Left ventricle myocardium superior (tissue), 1 donor: ENCODE measurements at regions not wholly inside any gene's neighbourhood (a gene's known extent, or its start where the extent isn't known, plus 50 kb on each side); places are given as distances from the start of the nearest gene placed in this dataset.
A peak's percentile ranks its signal among the peaks of the same experiment; 100 is the strongest.
"Not testable (repeated sequence)": the region's sequence is repeated elsewhere in the genome, so short reads cannot be mapped to it uniquely, and the experiment has no call there.

Experiments used
- ATAC-seq: fragments of 200-7000 bp; cut with Tn5 transposase; one replicate; pipeline ENCODE4 v1.9.1; 2020; ENCODE audit warnings: mild to moderate bottlenecking, moderate library complexity
- DNase-seq: peaks from one replicate; pipeline ENCODE4 v3.0.0-alpha.2; 2020
- intact Hi-C: fragments of 100-400 bp; cut with micrococcal nuclease; formaldehyde crosslinking; loops from one replicate; pipeline ENCODE4 v1.11.0; 2022
- donor health status: DM: no; HTN: yes; CAD: no; lungs with severe emphysema.

- ATAC-seq, DNase-seq, intact Hi-C loops: not testable (repeated sequence)
Observed at GRCh38 chr14:106674093-106674492, 1147.7 kb downstream of the TMEM121 start.

GRCh38 chr14:106674509-106675125 lies 1148.2 kb downstream of the TMEM121 start:
- ATAC-seq, DNase-seq, intact Hi-C loops: not testable (repeated sequence)

GRCh38 chr14:106675716-106676115 lies 1149.3 kb downstream of the TMEM121 start:
- DNase-seq, ATAC-seq, intact Hi-C loops: not testable (repeated sequence)

GRCh38 chr14:106679776-106680175 lies 1153.4 kb downstream of the TMEM121 start:
- DNase-seq: no peak
- intact Hi-C loops: no loop called here
- ATAC-seq: no peak

GRCh38 chr14:106681161-106681560 lies 1154.8 kb downstream of the TMEM121 start:
- DNase-seq (no peak), ATAC-seq (no peak)
- intact Hi-C loops: no loop called here

- intact Hi-C loops: no loop called here
- DNase-seq (no peak), ATAC-seq (no peak)
Observed at GRCh38 chr14:106681568-106681967, 1155.2 kb downstream of the TMEM121 start.

GRCh38 chr14:106683631-106684030 lies 1157.2 kb downstream of the TMEM121 start:
- ATAC-seq: no peak
- intact Hi-C loops: no loop called here
- no peak for DNase-seq

GRCh38 chr14:106686533-106686932 lies 1160.2 kb downstream of the TMEM121 start:
- ATAC-seq (no peak), DNase-seq (no peak)
- intact Hi-C loops: no loop called here

- intact Hi-C loops: no loop called here
- no peak for ATAC-seq
- no peak for DNase-seq
Observed at GRCh38 chr14:106690333-106690891, 1164.0 kb downstream of the TMEM121 start.

GRCh38 chr14:106691601-106692291 lies 1165.4 kb downstream of the TMEM121 start:
- intact Hi-C loops: no loop called here
- DNase-seq: peak; percentile 31
- ATAC-seq: no peak

GRCh38 chr14:106694638-106695393 lies 1168.4 kb downstream of the TMEM121 start:
- ATAC-seq (no peak), DNase-seq (peak; percentile 42)
- intact Hi-C loops: no loop called here

GRCh38 chr14:106698620-106699267 lies 1172.4 kb downstream of the TMEM121 start:
- DNase-seq, ATAC-seq, intact Hi-C loops: not testable (repeated sequence)

GRCh38 chr14:106703651-106704050 lies 1177.3 kb downstream of the TMEM121 start:
- ATAC-seq, intact Hi-C loops: not testable (repeated sequence)

GRCh38 chr14:106706488-106706887 lies 1180.1 kb downstream of the TMEM121 start:
- intact Hi-C loops, DNase-seq, ATAC-seq: not testable (repeated sequence)

More at GRCh38 chr14:106703651-106704050, 1177.3 kb downstream of the TMEM121 start:
- DNase-seq: not testable (repeated sequence)

- DNase-seq, ATAC-seq, intact Hi-C loops: not testable (repeated sequence)
Observed at GRCh38 chr14:106710187-106710586, 1183.8 kb downstream of the TMEM121 start.

GRCh38 chr14:106712513-106712912 lies 1186.1 kb downstream of the TMEM121 start:
- ATAC-seq, intact Hi-C loops, DNase-seq: not testable (repeated sequence)

GRCh38 chr14:106714446-106715428 lies 1188.4 kb downstream of the TMEM121 start:
- ATAC-seq, DNase-seq, intact Hi-C loops: not testable (repeated sequence)

- DNase-seq, intact Hi-C loops, ATAC-seq: not testable (repeated sequence)
Observed at GRCh38 chr14:106717544-106717943, 1191.2 kb downstream of the TMEM121 start.
